HG02973 (cell line): ENCODE measurements at regions not wholly inside any gene's neighbourhood (a gene's known extent, or its start where the extent isn't known, plus 50 kb on each side); places are given as distances from the start of the nearest gene placed in this dataset.

ENCODE experiments used
- ATAC-seq: cut with Tn5 transposase; IDR thresholded peaks from one replicate; pipeline ENCODE4 v1.9.1; 2021; ENCODE audit warnings: moderate library complexity; ENCODE audit not compliant: unreplicated experiment

DNA sequence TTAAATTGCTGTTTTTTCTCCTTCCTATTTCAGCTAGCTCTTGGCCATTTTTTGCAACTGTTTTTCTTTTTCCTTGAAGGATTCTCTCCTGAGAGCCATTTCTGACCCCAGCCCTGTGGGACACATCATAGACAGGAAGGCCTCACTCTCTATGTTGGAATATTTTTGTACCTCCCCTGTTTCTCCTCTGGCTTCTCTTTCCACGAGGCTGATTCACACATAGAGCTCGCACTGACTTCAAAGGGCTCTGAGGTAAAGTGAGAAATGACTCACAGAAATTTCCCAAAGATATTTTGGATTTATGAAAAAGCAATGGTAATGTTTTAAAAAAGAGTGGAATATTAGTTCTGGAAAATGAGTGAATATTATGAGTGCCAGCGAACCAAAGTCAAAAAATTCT lies 181.7 kb upstream of the IGFBP7 start:
- ATAC-seq, result no peak

DNA sequence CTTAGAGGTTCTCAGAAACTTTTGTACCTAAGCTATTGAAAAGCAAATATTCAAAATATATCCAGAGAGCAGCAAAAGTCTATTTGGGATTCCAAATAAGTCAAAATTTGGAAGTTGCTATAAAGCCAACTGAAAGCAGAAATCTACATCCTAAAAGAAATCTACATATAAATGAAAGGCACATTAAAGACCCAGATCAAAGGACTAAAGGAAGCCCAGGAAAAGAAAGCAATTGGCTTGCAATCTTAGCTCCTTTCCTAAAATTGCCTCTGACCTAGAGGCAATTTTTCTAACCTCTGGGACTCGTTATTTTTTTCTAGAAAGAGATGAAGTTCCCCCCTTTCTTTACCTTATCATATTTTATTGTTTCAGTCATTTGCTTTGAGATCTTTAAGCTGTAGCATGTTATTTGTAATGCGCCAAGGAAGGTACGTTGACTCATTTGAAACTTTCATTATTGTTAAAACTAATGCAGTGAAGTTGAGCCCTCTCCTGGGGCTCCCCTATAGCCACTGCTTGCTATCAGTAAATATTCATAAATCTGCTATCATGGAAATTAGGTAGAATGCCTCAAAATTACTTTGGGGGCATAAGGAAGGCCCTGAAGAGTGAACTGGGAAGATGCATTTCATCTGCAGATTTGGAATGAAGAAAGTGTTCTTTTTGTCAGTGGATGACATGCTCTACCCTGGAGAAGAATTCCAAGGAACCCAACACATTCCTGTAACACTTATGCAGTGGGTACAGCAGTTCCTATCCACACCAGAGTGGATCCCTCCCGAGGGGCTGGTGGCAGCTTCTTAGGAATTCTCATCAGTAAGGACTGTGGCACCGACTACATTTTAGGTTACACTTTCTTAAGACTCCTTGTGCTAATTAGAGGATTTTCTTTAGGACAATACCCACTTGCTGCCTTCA lies 177.8 kb upstream of the IGFBP7 start:
- no peak for ATAC-seq

DNA sequence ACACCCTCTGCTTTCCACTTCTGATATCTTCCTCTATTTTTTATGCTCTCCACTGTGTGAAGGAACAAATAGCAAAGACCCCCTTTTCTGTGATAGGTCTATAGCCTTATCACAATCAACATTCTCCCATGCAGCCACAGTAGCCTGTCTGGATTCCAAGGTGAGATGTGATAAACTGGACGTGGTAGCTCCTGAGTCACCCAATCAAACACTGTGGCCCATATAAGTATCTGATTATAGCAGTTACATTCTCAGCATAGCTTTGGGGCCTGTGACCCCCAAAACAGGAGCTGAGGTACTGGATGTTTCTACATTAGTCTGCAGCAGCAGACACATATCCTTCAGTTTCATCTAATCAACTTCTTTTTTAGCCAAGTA lies 172.7 kb upstream of the IGFBP7 start:
- ATAC-seq, result no peak

DNA sequence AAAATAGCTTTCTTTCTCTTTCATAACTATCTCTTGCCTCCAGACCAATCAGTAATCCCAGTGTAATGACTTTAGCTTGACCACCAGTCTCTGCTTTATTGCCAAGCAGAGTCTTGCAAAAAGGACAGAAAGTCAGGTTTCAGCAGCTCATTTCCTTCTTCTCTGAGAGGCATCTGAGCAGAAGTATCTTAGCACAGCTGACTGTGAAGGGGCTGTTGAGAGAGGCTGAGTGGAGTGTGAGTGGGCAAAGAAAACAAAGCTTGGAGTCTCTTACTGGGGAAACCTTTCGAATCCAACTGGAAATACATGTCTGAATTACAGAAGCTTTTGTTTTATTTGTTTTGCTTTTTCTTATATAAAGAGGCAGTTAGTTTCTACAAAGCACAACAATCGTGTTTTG lies 170.3 kb upstream of the IGFBP7 start:
- no peak for ATAC-seq

DNA sequence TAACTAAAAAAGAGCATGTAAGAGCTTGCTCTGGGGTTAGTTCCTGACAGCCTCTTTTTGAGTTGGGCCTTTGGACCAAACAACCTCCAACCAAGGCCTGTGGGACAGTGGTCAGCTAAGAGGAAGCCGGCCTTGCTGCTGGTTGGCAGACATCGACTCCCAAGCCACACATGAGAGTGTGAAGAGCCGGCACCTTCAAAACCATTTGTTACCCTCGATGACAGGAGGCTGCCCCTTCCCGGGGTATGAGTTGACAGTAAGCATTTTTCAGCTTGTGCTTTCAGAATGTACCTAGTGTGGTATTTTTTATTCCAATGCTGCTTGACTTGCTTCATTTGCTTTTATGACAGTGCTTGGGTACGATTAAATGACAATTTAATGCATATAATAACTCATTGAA lies 168.6 kb upstream of the IGFBP7 start:
- no peak for ATAC-seq

DNA sequence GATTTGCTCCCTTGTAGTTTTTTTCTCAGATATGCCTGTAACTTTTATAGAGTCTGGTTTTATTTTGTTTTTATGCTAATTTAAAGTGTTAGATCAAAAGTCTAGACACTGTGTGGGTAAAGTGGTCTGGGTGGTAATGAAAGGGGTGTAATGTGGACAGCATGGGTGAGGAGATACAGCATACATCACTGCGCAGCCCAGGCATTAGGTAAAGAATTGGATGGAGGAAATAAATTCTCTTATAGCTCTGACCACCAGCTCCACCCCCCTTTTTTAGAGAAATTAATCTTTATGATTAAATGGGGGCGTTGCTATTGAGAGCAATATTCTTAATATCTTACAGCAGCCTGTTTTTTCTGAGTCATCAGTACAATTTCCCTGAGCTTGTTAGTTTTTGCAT lies 163.9 kb upstream of the IGFBP7 start:
- ATAC-seq, result no peak

DNA sequence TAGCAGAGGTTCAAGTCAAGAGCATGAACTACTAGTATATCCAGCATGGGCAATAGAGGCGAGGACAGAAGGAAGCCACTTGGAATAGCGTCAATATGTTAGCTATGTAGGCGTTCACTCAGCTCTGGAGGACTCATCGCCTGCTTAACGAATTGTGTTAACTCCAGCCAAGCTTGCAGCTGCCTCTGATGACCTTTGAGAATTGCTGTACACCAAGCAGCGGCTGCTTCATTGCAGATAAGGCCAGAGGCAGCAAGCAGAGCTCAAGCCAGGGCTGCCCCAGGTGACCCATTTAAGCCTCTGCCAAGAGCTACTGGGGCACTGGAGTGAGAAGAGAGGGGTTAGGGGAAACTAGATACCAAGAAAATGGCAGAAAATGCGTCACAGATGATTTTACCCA lies 160.2 kb upstream of the IGFBP7 start:
- ATAC-seq, result no peak

DNA sequence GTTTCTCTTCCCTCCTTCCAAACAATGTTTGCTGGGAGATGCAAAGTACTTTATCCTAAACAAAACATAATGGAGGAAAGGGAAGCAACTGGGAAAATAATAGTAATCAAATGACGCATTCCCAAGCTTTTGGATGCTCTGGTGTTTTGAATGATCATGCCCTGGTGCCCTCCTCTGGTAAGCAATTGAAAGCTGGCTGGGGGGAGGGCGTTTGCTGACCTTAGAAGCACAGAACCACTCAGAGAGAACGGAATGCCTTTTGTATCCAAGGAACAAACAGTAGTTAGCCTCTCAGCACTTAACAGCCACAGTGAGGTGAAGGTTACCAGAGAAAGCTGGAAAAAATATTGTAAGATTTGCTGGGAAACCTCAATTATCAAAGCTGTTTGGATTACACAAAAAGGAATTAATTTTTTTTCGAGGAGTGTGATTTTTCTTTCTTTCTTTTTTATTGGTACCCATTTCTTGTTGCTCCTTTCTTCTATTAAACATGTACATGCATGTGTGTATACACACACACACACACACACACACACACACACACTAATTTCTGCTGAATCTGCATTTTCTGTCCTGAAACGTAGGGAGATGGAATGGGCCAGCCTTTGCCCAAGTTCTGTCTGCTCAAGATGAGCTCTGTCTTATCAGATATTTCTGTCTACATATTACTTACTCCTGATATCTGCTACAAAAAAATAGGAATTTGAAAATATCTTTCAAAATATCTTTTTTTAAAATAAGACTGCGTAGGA lies 155.8 kb upstream of the IGFBP7 start:
- ATAC-seq, result no peak

DNA sequence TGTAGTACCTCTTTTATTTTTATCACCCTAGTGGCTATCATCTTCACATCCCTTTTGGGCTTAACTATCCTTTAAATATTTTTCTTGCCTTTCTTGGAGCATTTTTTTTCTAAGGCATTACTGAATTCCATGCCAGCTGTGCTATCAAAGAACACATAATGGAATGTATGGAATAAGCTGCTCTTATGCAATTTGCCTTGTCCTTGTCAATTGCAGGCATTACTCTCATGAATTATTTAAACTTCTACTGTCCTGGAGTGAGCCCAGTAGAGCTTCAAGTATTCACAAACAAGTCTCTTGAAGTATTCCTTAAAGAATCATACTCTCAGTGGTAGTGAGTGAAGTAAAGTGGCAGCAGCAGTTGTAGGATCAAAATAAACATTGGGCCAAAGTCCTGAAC lies 144.6 kb upstream of the IGFBP7 start:
- ATAC-seq, result no peak

DNA sequence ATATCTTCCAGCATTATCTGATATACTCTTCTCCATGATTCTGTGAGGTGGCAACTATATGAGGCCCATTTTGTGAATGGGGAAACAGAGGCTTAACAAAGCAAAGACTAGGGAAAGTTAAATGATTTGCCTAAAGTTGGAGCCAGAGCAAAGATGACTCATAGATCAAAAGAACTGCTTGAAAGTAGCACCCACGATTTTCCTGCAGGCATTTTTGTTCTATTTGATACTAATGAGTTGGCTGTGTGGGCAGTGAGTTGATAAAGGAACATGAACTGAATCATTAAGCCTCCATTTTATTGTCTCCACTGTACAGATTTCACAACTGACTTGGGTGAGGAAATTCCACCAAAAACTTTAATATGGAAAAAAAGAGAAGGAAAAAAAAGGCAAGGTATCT lies 138.9 kb upstream of the IGFBP7 start:
- ATAC-seq, result no peak

DNA sequence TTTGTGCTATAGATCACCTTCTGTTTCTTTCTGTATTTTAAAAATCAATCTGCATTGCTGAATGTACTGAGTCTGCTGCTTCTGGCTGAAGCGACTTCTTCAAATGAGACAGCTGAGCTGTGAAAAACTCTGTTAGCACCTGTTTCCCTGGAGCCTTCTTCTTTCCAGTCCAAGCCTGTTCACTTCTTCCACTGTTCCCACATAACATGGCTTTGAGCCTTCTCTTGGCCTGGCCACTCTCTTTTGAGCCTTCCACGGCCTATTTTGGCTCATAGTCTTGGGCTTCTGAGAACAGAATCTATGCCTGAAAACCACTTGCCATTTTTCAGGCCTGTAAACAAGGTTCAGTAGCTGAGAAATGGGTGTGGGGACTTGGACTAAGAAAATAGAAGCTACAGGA lies 132.9 kb upstream of the IGFBP7 start:
- ATAC-seq, result no peak

DNA sequence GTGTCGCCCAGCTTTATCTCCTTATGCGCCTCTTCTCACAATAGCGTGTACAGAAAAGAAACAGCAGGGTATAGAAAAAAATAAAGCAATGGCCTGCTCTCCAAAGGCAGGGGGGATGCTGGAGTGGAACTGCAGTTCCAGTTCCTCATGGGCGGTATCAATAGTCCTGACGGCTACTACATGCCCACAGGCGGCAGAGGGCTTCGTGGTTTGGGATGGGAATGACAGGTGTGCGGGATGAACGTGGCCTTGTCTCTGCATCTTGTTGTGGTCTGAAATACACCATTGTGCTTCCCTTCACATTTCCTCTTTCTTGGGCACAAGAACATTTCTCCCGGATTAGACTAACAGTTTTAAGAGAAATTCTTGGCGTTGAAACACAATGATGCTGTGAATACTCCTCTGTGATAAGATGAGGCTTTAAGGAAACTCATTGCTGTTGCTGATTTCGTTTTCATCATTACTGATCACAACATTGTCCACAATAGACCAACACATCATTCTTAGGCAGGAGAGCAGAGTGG lies 124.1 kb upstream of the IGFBP7 start:
- ATAC-seq, result no peak

DNA sequence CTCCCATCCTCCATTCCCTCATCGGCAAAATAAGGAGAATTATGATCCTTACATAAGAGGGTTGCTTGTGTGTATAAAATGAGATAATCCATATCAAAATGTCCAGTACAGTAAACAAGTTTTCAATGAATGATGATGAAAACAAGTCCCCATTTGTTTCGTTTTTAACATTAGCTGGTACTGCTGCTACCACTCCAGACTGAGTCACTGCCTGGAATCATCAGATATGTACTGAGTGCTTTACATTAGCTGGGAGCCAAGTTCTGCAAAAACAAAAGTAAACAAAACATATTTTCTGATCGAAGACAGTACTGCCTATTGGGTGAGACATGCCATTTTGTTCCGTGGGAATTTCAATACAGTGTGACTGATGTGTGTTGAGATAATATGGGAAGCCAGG lies 123.2 kb upstream of the IGFBP7 start:
- ATAC-seq, result no peak

DNA sequence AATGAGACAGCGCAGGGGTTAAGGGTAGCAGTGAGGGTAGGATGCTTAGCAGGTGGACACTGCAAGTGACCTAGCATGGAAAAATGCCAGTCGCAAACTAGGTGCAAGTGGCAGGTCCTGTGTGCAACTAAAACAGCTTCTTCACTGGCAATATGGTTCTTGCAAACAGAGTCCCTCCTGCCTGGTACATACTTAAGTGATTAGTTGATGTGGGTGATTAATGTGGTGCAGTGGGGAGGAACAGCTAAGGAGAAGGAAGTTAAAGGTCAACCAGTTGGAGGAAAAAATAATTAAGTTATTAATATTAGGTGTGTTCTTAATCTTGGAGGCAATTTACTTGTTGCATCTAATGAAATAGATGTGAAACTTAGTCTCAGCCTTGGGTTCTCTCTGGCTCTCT lies 121.6 kb upstream of the IGFBP7 start:
- ATAC-seq, result no peak

DNA sequence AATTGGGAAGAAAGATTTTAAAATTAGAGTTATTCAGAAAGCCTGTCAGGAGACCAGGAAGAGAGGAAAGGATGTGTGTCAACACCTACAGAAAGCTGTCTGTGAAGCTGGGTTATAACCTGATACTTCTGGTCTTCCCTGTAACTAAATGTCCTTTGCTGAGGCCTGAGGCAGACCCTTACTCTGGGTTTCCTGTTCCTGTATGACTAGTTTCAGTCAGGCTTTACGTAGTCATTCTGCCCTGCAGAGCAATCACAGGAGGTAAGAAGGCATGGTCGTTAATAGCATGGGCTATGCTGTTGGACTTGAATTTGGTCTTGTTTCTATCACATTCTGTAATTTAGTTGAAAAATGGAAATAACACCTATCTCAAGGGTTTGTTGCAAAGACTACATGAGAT lies 110.5 kb upstream of the IGFBP7 start:
- ATAC-seq, result no peak

DNA sequence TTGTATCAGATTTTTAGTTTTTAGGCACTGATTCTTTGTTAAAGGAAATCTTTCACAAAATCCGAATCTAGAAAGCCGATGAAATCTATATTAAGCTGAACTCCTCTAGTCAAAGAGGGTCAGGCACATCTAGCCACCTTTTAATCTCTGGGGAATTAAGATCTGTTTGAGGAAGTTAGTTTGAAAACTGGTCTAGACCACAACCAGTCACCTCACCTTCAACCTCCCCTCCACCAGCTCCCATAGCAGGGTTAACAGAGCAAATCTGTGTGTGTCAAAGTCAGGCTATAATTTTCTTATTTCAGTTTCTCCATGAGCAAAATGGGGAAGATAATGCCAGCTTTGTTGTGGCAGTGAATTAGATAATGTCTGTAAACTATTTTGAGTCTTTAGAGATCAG lies 110.0 kb upstream of the IGFBP7 start:
- no peak for ATAC-seq

DNA sequence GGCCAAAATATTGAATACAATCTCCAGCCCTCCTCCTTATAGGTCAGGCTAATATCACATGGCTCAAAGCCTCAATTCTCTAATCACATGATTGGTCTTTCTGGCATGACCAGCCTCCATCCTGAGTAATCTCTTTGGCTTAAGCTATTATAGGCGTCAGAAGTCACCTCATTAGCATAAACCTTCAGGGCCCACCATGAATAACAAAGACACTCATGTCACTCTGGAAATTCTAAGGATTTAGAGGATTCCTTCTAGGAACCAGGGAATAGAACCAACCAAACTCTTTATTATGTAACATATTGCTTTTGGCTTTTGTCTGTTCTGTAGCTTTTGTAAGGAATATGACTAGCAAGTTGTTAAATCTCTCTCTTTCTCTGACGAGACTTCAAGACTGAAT lies 109.2 kb upstream of the IGFBP7 start:
- no peak for ATAC-seq

DNA sequence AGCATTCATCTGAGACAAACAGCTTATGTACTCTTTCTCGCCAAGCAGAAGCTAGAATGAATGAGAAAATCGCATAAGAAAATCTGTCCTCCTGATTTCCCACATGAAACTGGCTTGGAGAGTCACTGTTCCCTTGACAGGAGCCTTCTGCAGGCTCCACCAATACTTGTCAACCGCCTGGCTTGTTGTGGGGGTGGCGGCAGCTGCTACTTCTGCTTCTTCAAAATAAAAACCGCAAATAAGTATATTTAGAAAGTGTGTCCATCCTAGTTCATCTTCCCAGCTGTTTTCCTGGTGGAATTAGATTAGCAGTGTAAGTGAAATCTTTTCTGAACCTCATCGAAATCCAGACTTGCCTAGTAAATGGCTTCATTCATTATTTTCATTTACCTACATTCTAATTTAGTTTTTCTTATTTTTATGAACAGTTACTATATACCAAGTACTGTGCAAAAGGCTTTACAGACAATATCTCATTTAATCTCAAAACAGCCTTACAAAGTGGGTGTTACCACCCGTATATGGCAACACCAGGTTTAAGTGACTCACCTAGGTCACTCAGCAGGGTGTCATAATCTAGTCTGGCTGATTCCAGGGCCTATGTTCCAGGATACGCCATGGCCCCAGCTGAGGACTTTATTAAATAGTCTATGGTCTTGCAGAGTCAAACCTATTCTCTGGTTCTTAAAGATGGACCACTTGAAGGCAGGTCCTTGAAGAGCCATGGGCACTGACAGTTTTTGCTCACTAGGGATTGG lies 104.6 kb upstream of the IGFBP7 start:
- ATAC-seq, result no peak

DNA sequence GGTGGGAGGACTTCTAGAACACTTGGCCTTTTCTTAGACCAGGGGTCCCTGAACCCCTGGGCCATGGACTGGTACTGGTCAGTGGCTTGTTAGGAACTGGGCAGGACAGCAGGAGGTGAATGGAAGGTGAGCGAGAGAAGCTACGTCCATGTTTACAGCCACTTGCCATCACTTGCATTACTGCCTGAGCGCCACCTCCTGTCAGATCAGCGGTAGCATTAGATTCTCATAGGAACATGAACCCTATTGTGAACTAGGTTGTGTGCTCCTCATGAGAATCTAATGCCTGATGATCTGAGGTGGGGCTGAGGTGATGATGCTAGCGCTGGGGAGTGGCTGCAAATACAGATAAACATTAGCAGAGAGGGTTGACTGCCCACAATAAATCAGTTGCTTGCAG lies 100.9 kb upstream of the IGFBP7 start:
- no peak for ATAC-seq

DNA sequence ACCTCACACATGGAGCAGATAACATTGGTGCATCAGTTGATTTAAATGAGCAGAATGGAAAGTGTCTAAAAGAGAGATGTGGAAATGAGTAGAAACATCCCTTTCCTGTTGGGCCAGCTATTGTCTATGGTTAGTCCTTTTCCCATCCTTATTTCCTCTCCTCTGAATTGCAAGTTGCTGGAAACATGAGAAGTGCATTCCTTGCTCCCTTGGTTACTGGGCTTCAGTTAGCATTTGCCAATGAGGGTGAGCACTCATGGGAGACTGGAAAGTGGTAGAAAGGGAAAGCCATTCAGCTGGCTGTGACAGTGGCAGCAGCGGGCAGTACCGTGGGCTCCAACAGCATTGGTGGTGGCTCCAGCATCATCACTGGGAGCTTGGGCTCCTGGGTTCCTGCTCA lies 96.0 kb upstream of the IGFBP7 start:
- ATAC-seq, result no peak

DNA sequence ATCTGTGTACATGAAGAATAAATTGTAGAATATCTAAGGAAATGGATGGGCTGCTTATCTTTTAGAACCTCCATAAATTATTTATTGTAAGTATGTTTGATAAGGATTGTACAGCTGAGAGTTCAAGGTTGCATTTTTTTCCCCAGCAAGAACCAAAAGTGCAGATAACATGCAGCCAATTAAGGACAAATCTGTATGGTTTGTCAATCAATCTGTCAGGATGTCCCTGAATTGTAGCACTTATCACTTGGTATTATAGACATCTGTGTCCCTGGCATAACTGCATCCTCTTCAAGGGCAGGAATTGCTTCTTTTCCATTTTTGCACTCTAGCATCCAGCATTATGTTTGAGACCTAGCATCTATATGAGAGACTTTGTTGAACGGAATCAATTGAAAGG lies 95.4 kb upstream of the IGFBP7 start:
- ATAC-seq, result no peak
